ENCODE measurements at regions not wholly inside any gene's neighbourhood (a gene's known extent, or its start where the extent isn't known, plus 50 kb on each side); places are given as distances from the start of the nearest gene placed in this dataset.

GRCh38 chr9:12170456-12170855 is 522.7 kb upstream of the TYRP1 start:
- in situ Hi-C loops (cut with HindIII; ENCODE audit: low sequenced_read_pairs) = no loop called here
- H3K4me3 ChIP-seq (ENCODE audit: low read depth, low read length) = no peak overlapping the region

DNA sequence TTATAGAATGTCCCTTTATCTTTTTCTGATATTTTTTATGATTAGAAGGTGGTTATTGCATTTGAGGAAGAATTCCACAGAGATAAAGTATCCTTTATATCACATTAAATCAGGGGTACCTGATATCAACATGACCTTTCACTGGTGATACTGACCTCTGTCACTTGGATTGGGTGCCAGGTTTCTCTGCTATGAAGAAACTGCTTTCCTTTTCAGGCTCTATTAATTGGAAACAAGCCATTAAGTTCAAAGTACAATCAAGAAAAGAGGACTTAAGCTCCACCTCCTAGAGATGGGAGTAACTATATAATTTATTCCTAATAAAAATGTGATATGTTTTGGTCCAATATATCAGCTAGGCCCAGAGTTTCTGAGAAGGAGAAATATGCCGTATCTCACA is 514.6 kb upstream of the TYRP1 start:
- in situ Hi-C loops (cut with HindIII; ENCODE audit: low sequenced_read_pairs) = no loop called here
- H3K4me3 ChIP-seq (ENCODE audit: low read depth, low read length) = no peak overlapping the region
- no peak for DNase-seq (ENCODE audit: low read depth)
- no peak for TF ChIP-seq CTCF (IDR thresholded peaks at IDR 0.05; ENCODE audit: low read depth, low read length, missing control alignments)

More at GRCh38 chr9:12170456-12170855, 522.7 kb upstream of the TYRP1 start:
- DNase-seq (ENCODE audit: low read depth) = no peak
- TF ChIP-seq CTCF (IDR thresholded peaks at IDR 0.05; ENCODE audit: low read depth, low read length, missing control alignments) = no peak

DNA sequence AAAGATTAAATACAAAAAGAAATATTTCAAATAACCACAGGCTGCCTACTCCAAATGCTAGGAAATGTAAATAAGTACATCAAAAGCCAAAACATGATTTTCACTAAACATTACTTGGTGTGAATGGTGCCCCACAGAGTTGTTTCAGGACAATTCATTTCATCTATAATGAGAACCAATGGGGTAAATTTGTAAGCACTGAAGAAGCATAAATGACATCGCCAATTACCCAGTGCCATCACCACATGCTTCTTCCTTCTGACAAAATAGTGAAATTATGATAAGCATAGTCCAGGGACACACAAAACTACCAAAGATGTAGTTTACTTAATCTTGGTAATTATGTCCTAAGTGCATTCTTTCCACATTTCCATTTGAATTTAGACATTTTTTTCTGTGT is 510.4 kb upstream of the TYRP1 start:
- DNase-seq (ENCODE audit: low read depth) = no peak
- TF ChIP-seq CTCF (IDR thresholded peaks at IDR 0.05; ENCODE audit: low read depth, low read length, missing control alignments) = no peak
- H3K4me3 ChIP-seq (ENCODE audit: low read depth, low read length) = no peak overlapping the region
- in situ Hi-C loops (cut with HindIII; ENCODE audit: low sequenced_read_pairs) = no loop called here

- no peak overlapping the region for H3K4me3 ChIP-seq (ENCODE audit: low read depth, low read length)
- TF ChIP-seq CTCF (IDR thresholded peaks at IDR 0.05; ENCODE audit: low read depth, low read length, missing control alignments) = no peak
- DNase-seq (ENCODE audit: low read depth) = peak; percentile 8
- in situ Hi-C loops (cut with HindIII; ENCODE audit: low sequenced_read_pairs) = no loop called here
These were observed 509.9 kb upstream of the TYRP1 start for GRCh38 chr9:12183321-12183720.

- DNase-seq (ENCODE audit: low read depth) = no peak
- in situ Hi-C loops (cut with HindIII; ENCODE audit: low sequenced_read_pairs) = no loop called here
- no peak overlapping the region for H3K4me3 ChIP-seq (ENCODE audit: low read depth, low read length)
- no peak for TF ChIP-seq CTCF (IDR thresholded peaks at IDR 0.05; ENCODE audit: low read depth, low read length, missing control alignments)
These were observed 507.3 kb upstream of the TYRP1 start for GRCh38 chr9:12185856-12186255.

- H3K4me3 ChIP-seq (ENCODE audit: low read depth, low read length) = no peak overlapping the region
- TF ChIP-seq CTCF (IDR thresholded peaks at IDR 0.05; ENCODE audit: low read depth, low read length, missing control alignments) = no peak
- in situ Hi-C loops (cut with HindIII; ENCODE audit: low sequenced_read_pairs) = no loop called here
- no peak for DNase-seq (ENCODE audit: low read depth)
These were observed 501.6 kb upstream of the TYRP1 start for GRCh38 chr9:12191630-12192029.

GRCh38 chr9:12194731-12195130 is 498.5 kb upstream of the TYRP1 start:
- no peak for DNase-seq (ENCODE audit: low read depth)

More at GRCh38 chr9:12194731-12195130, 498.5 kb upstream of the TYRP1 start:
- in situ Hi-C loops (cut with HindIII; ENCODE audit: low sequenced_read_pairs) = no loop called here
- no peak for TF ChIP-seq CTCF (IDR thresholded peaks at IDR 0.05; ENCODE audit: low read depth, low read length, missing control alignments)
- H3K4me3 ChIP-seq (ENCODE audit: low read depth, low read length) = no peak overlapping the region

Measured in astrocyte of the cerebellum (primary cell).